Sigmoid colon (tissue), 6 donors: ENCODE measurements at regions not wholly inside any gene's neighbourhood (a gene's known extent, or its start where the extent isn't known, plus 50 kb on each side); places are given as distances from the start of the nearest gene placed in this dataset.

Source experiments
- DNase-seq: peaks from one replicate; pipeline ENCODE4 v3.0.0-alpha.2; 2019
- H3K27ac ChIP-seq, 4 donors: fragments of 200-600 bp; sonication (generic); one replicate each; pipeline ENCODE4 v1.5.1; 2016 to 2019; ENCODE audit warnings: mild to moderate bottlenecking in 1 of 4
- H3K27me3 ChIP-seq, 3 donors: fragments of 200-600 bp; sonication (generic); one replicate each; pipeline ENCODE4 v1.5.1; 2019; ENCODE audit warnings: mild to moderate bottlenecking in 1 of 3
- H3K36me3 ChIP-seq, 4 donors: fragments of 200-600 bp; sonication (generic); one replicate each; pipeline ENCODE4 v1.5.1; 2016 to 2019
- H3K4me1 ChIP-seq, 4 donors: fragments of 200-600 bp; sonication (generic); one replicate each; pipeline ENCODE4 v1.5.1; 2017 to 2019
- H3K4me3 ChIP-seq, 4 donors: fragments of 200-600 bp; sonication (generic); one replicate each; pipeline ENCODE4 v1.5.1; 2017 to 2019; ENCODE audit warnings: mild to moderate bottlenecking in 2 of 4, moderate library complexity in 1 of 4
- H3K9me3 ChIP-seq, 4 donors: fragments of 200-600 bp in 3 of 4; sonication (generic) in 3 of 4; one replicate each; pipeline versions ENCODE4 v1.5.1 to v1.6.1; 2013 to 2019
- EP300 ChIP-seq, 4 donors: sonication (generic); formaldehyde crosslinking; IDR thresholded peaks; one replicate each; pipeline ENCODE4 v1.6.1; 2017; ENCODE audit warnings: antibody characterized with exemption in 4 of 4
- POLR2A ChIP-seq, 2 donors: fragments of 450-650 bp; IDR thresholded peaks; one replicate each; pipeline ENCODE4 v1.6.1; 2016; ENCODE audit warnings: antibody characterized with exemption in 2 of 2, mild to moderate bottlenecking in 2 of 2, moderate library complexity in 2 of 2
- POLR2AphosphoS5 ChIP-seq, 4 donors: sonication (generic); formaldehyde crosslinking; IDR thresholded peaks; one replicate each; pipeline ENCODE4 v1.6.1; 2017; ENCODE audit warnings: antibody characterized with exemption in 4 of 4
- WGBS, 2 donors: extraction: QIAGEN DNeasy Blood & Tissue Kit; methylation state at CpG; one replicate each; pipeline ENCODE4 v1.1.7; 2013; 5-methylcytosine and 5-hydroxymethylcytosine counted together
- intact Hi-C: fragments of 100-400 bp; cut with DNase I; formaldehyde crosslinking; loops from one replicate; pipeline ENCODE4 v1.15.1; 2023
- TF ChIP-seq, protein P1 (sequence below), 4 experiments: fragments of 450-650 bp in 3 of 4; fragments of 200-600 bp in 1 of 4; IDR thresholded peaks; one replicate each; pipeline ENCODE4 v1.5.1; 2016 to 2019; ENCODE audit warnings: antibody characterized with exemption in 4 of 4, mild to moderate bottlenecking in 3 of 4, moderate library complexity in 2 of 4
- donor health status: healthy with polysubstance abuse.
- donor health status: healthy.

- H3K4me3 ChIP-seq: no peak overlapping the region
- no peak for TF ChIP-seq POLR2A (IDR thresholded peaks at IDR 0.05)
- TF ChIP-seq POLR2AphosphoS5 (IDR thresholded peaks at IDR 0.05): no peak
- TF ChIP-seq, protein P1, sequence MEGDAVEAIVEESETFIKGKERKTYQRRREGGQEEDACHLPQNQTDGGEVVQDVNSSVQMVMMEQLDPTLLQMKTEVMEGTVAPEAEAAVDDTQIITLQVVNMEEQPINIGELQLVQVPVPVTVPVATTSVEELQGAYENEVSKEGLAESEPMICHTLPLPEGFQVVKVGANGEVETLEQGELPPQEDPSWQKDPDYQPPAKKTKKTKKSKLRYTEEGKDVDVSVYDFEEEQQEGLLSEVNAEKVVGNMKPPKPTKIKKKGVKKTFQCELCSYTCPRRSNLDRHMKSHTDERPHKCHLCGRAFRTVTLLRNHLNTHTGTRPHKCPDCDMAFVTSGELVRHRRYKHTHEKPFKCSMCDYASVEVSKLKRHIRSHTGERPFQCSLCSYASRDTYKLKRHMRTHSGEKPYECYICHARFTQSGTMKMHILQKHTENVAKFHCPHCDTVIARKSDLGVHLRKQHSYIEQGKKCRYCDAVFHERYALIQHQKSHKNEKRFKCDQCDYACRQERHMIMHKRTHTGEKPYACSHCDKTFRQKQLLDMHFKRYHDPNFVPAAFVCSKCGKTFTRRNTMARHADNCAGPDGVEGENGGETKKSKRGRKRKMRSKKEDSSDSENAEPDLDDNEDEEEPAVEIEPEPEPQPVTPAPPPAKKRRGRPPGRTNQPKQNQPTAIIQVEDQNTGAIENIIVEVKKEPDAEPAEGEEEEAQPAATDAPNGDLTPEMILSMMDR (IDR thresholded peaks at IDR 0.05): no peak
- no peak for TF ChIP-seq EP300 (IDR thresholded peaks at IDR 0.05)
- H3K27me3 ChIP-seq: no peaks in the 10 kb centered on the region
- H3K27ac ChIP-seq: peak overlapping the region in 2 of 4 donors; percentile 38 to 42
- H3K4me1 ChIP-seq: no peaks in the 10 kb centered on the region
- no peaks in the 10 kb centered on the region for H3K9me3 ChIP-seq
- no peaks in the 10 kb centered on the region for H3K36me3 ChIP-seq
- no peak for DNase-seq
- WGBS, 2 donors: 85 to 95% methylated on average over 1 of the region's 1 CpG
- intact Hi-C loops: no loop called here
These were observed 53.2 kb upstream of the ATXN3L start for GRCh38 chrX:13373027-13373426.

DNA sequence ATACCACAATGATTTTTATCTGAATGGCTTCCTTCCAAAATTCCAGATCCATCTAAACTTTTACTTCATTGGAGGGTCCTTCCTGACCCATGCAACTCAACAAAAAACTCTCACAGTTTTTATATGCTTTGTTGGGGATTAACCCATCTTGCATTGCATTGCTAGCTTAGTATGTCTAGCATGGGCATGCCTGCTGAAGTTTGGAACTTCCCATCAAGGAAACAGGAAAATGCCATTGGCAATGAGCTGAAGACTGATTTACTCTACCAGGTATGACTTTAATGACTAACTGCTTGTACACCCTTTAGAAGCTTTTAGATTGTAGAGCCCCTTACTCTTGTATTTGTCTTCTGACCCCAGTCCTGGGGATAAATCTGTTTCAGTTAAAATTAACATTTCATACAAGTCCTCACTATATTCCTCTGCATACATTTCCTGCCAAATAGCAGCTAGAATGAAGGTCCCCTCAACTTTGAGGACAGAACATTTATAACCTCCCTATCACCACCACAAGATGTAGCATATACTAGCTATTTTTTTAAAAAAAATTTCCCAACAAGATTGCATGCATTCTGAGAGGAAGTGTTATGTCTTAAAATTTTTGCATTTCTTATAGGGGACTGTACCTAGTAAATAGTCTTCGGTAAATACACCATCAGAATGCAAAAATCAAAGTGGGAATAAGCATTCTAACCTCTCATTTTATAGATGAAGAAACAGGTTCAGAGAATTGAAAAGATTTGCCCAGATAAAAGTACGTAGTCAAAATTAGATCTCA is 52.5 kb upstream of the ATXN3L start:
- H3K36me3 ChIP-seq: no peaks in the 10 kb centered on the region
- H3K4me3 ChIP-seq: no peak overlapping the region
- 75 to 93% methylated on average over 2 of the region's 2 CpGs for WGBS, 2 donors
- no peaks in the 10 kb centered on the region for H3K4me1 ChIP-seq
- no peaks in the 10 kb centered on the region for H3K9me3 ChIP-seq
- TF ChIP-seq, protein P1 (IDR thresholded peaks at IDR 0.05): no peak
- no peak for TF ChIP-seq POLR2AphosphoS5 (IDR thresholded peaks at IDR 0.05)
- TF ChIP-seq POLR2A (IDR thresholded peaks at IDR 0.05): no peak
- TF ChIP-seq EP300 (IDR thresholded peaks at IDR 0.05): no peak
- no peaks in the 10 kb centered on the region for H3K27me3 ChIP-seq
- no peak for DNase-seq
- intact Hi-C loops: no loop called here
- H3K27ac ChIP-seq: no peak overlapping the region

GRCh38 chrX:13371186-13371585 is 51.3 kb upstream of the ATXN3L start:
- H3K27ac ChIP-seq: no peak overlapping the region
- no peaks in the 10 kb centered on the region for H3K4me1 ChIP-seq
- H3K4me3 ChIP-seq: no peak overlapping the region
- H3K9me3 ChIP-seq: no peaks in the 10 kb centered on the region
- no peak for DNase-seq
- TF ChIP-seq POLR2AphosphoS5 (IDR thresholded peaks at IDR 0.05) (no peak), EP300 (IDR thresholded peaks at IDR 0.05) (no peak), POLR2A (IDR thresholded peaks at IDR 0.05) (no peak)
- TF ChIP-seq, protein P1 (IDR thresholded peaks at IDR 0.05): no peak
- H3K36me3 ChIP-seq: no peaks in the 10 kb centered on the region
- no peaks in the 10 kb centered on the region for H3K27me3 ChIP-seq
- intact Hi-C loops: no loop called here

DNA sequence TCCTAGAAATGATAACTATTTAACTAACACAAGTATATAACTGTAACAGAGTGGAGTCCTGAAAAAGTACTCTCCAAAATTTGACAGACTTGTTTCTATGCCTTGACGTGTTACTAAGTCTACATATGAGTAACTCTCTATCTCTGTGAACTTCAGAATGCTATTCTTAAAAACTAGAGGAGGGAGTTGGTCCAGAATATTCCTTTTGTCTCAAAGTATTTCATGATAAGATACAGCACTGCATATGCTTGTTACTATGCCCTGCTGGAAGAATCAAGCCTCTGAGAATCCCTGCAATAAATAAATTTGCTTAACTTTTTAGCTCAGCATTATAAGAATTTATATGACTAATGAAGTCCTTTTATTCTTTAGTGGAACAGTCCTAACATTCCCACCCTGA is 50.9 kb upstream of the ATXN3L start:
- Histone ChIP-seq H3K4me3 (no peak overlapping the region), H3K27ac (no peak overlapping the region), H3K27me3 (no peaks in the 10 kb centered on the region), H3K9me3 (no peaks in the 10 kb centered on the region), H3K36me3 (no peaks in the 10 kb centered on the region), H3K4me1 (no peaks in the 10 kb centered on the region)
- WGBS, 2 donors: 79 to 85% methylated on average over 1 of the region's 1 CpG
- TF ChIP-seq, protein P1 (IDR thresholded peaks at IDR 0.05): no peak
- TF ChIP-seq POLR2AphosphoS5 (IDR thresholded peaks at IDR 0.05): no peak
- no peak for TF ChIP-seq POLR2A (IDR thresholded peaks at IDR 0.05)
- no peak for TF ChIP-seq EP300 (IDR thresholded peaks at IDR 0.05)
- intact Hi-C loops: no loop called here
- DNase-seq: no peak
